CD14-positive monocyte (primary cell): ENCODE measurements at regions not wholly inside any gene's neighbourhood (a gene's known extent, or its start where the extent isn't known, plus 50 kb on each side); places are given as distances from the start of the nearest gene placed in this dataset.

Experiments used
- DNase-seq, 3 donors: peaks; one replicate each; pipeline ENCODE4 v3.0.0-alpha.2; 2011 to 2022
- H2AFZ ChIP-seq: 2 replicates; pipeline ENCODE4 v1.6.0; 2012; ENCODE audit warnings: mild to moderate bottlenecking, low read depth, low read length, inconsistent platforms; ENCODE audit not compliant: insufficient read depth, poor library complexity, severe bottlenecking
- H3K27ac ChIP-seq, 2 donors: 1 replicate in 1 of 2; 2 replicates in 1 of 2; pipeline ENCODE4 v1.5.1; 2012 to 2013; ENCODE audit warnings: low read length in 2 of 2, control low read depth in 1 of 2, inconsistent platforms in 1 of 2, low read depth in 1 of 2, mild to moderate bottlenecking in 1 of 2
- H3K27me3 ChIP-seq, 2 donors: one replicate each; pipeline versions ENCODE4 v1.6.0 to v1.6.1; 2011 to 2013; ENCODE audit warnings: low read length in 2 of 2; ENCODE audit not compliant: control insufficient read depth in 2 of 2, insufficient read depth in 2 of 2
- H3K36me3 ChIP-seq, 2 donors: replicated peaks in 1 of 2; 1 replicate in 1 of 2; 2 replicates in 1 of 2; pipeline versions ENCODE4 v1.5.1 to v1.6.1; 2012 to 2013; ENCODE audit warnings: low read length in 2 of 2, control low read depth in 1 of 2, inconsistent platforms in 1 of 2, mild to moderate bottlenecking in 1 of 2; ENCODE audit not compliant: insufficient read depth in 2 of 2, control insufficient read depth in 1 of 2
- H3K4me1 ChIP-seq, 2 donors: 1 replicate in 1 of 2; 2 replicates in 1 of 2; pipeline versions ENCODE4 v1.5.1 to v1.6.1; 2012 to 2013; ENCODE audit warnings: low read length in 2 of 2, control low read depth in 1 of 2, inconsistent platforms in 1 of 2, mild to moderate bottlenecking in 1 of 2, moderate library complexity in 1 of 2; ENCODE audit not compliant: insufficient read depth in 2 of 2, control insufficient read depth in 1 of 2
- H3K4me2 ChIP-seq: replicated peaks from 2 replicates; pipeline ENCODE3; 2012; ENCODE audit warnings: low read length, moderate library complexity, mild to moderate bottlenecking; ENCODE audit not compliant: poor library complexity, severe bottlenecking; ENCODE audit errors: extremely low read depth
- H3K4me3 ChIP-seq, 3 experiments: fragments of 200-600 bp in 1 of 3; sonication (generic) in 1 of 3; replicated peaks in 1 of 3; 1 replicate in 2 of 3; 2 replicates in 1 of 3; pipeline ENCODE4 v1.5.1; 2011 to 2013; ENCODE audit warnings: low read length in 3 of 3, mild to moderate bottlenecking in 3 of 3, control low read depth in 2 of 3, low read depth in 2 of 3, inconsistent platforms in 1 of 3, moderate library complexity in 1 of 3
- H3K79me2 ChIP-seq: 2 replicates; pipeline ENCODE4 v1.6.0; 2012; ENCODE audit warnings: mild to moderate bottlenecking, control low read depth, inconsistent platforms, low read length, moderate library complexity; ENCODE audit not compliant: insufficient read depth
- H3K9ac ChIP-seq: 2 replicates; pipeline ENCODE4 v1.6.0; 2017; ENCODE audit warnings: low read length, mild to moderate bottlenecking; ENCODE audit not compliant: insufficient read depth, poor library complexity, severe bottlenecking
- H3K9me3 ChIP-seq, 2 donors: replicated peaks in 1 of 2; 1 replicate in 1 of 2; 2 replicates in 1 of 2; pipeline versions ENCODE4 v1.5.1 to v1.6.1; 2012 to 2013; ENCODE audit warnings: low read length in 2 of 2, control low read depth in 1 of 2; ENCODE audit not compliant: control insufficient read depth in 1 of 2, insufficient read depth in 1 of 2
- H4K20me1 ChIP-seq: 2 replicates; pipeline ENCODE4 v1.6.0; 2012; ENCODE audit warnings: mild to moderate bottlenecking, low read length, control low read depth, moderate library complexity; ENCODE audit not compliant: insufficient read depth
- H3K27ac Mint-ChIP-seq, 7 donors: one replicate each; pipeline ENCODE4 v1.8.0; 2020; ENCODE audit warnings: mild to moderate bottlenecking in 7 of 7, mixed read lengths in 7 of 7, moderate library complexity in 6 of 7, inconsistent platforms in 2 of 7
- H3K27me3 Mint-ChIP-seq, 3 donors: one replicate each; pipeline ENCODE4 v1.8.0; 2021 to 2022; ENCODE audit warnings: low read depth in 3 of 3, mild to moderate bottlenecking in 3 of 3, mixed read lengths in 3 of 3, moderate library complexity in 3 of 3, inconsistent platforms in 1 of 3
- H3K36me3 Mint-ChIP-seq, 2 donors: one replicate each; pipeline ENCODE4 v1.8.0; 2020; ENCODE audit warnings: mixed read lengths in 2 of 2, inconsistent platforms in 1 of 2, mild to moderate bottlenecking in 1 of 2
- H3K4me1 Mint-ChIP-seq: one replicate; pipeline ENCODE4 v1.8.0; 2020; ENCODE audit warnings: mild to moderate bottlenecking, mixed read lengths
- H3K4me3 Mint-ChIP-seq, 2 donors: one replicate each; pipeline ENCODE4 v1.8.0; 2020; ENCODE audit warnings: mild to moderate bottlenecking in 2 of 2, mixed read lengths in 2 of 2, moderate library complexity in 1 of 2
- H3K9me3 Mint-ChIP-seq, 7 donors: one replicate each; pipeline ENCODE4 v1.8.0; 2020 to 2022; ENCODE audit warnings: mixed read lengths in 7 of 7, mild to moderate bottlenecking in 6 of 7, moderate library complexity in 6 of 7, inconsistent platforms in 2 of 7
- CTCF ChIP-seq: fragments of 200-600 bp; IDR thresholded peaks from one replicate; pipeline ENCODE4 v1.8.0; 2022; ENCODE audit warnings: antibody characterized with exemption, mild to moderate bottlenecking
- WGBS: methylation state at CpG from one replicate; pipeline ENCODE4 v1.1.5; 2013; ENCODE audit warnings: missing lambda C conversion rate; ENCODE audit not compliant: insufficient coverage; 5-methylcytosine and 5-hydroxymethylcytosine counted together
- intact Hi-C, 2 donors: fragments of 100-400 bp; cut with micrococcal nuclease; formaldehyde crosslinking; loops; one replicate each; pipeline versions ENCODE4 v1.15.0 to v1.15.1; 2023

GRCh38 chr4:125573368-125573767 lies 258.6 kb downstream of the FAT4 start:
- Mint-ChIP-seq H3K4me3 (no peak overlapping the region), H3K27ac (no peak overlapping the region), H3K36me3 (no peaks in the 10 kb centered on the region), H3K27me3 (no peaks in the 10 kb centered on the region), H3K9me3 (peaks cover 2 to 16% (median 5%) of the 10 kb centered on the region in 7 donors), H3K4me1 (no peaks in the 10 kb centered on the region)
- Histone ChIP-seq H3K4me3 (no peak overlapping the region), H3K9ac (no peak overlapping the region), H3K9me3 (peaks cover 0 to 7% of the 10 kb centered on the region in 2 donors), H3K79me2 (no peaks in the 10 kb centered on the region), H2AFZ (no peak overlapping the region), H3K36me3 (no peaks in the 10 kb centered on the region), H3K4me1 (no peaks in the 10 kb centered on the region), H4K20me1 (no peaks in the 10 kb centered on the region), H3K4me2 (no peak overlapping the region), H3K27ac (no peak overlapping the region), H3K27me3 (no peaks in the 10 kb centered on the region)
- WGBS = 83% methylated on average over 3 of the region's 3 CpGs
- TF ChIP-seq CTCF = no peak
- intact Hi-C loops = no loop called here
- no peak for DNase-seq

DNA sequence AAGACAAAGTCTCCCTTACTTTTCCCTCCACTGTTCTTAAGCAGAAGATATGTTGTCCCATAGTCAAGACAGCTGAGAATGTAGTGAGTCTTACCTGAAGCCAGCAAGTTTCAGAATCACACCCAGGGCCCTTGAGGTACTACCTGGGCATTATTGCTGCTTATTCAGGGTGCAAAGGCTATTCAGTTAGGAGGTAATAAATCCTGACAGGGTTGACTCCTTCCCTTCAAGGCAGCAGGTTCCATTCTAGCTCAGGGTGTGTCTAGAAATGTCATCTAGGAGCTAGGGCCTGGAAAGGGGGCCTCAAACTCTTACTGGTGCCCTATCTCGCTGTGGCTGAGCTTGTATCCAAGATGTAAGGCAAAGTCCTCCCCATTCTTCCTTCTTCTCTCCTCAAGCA lies 259.0 kb downstream of the FAT4 start:
- Mint-ChIP-seq H3K4me1 (no peaks in the 10 kb centered on the region), H3K27ac (no peak overlapping the region), H3K4me3 (no peak overlapping the region), H3K36me3 (no peaks in the 10 kb centered on the region), H3K27me3 (no peaks in the 10 kb centered on the region), H3K9me3 (peaks cover 2 to 16% (median 5%) of the 10 kb centered on the region in 7 donors)
- Histone ChIP-seq H3K27me3 (no peaks in the 10 kb centered on the region), H2AFZ (no peak overlapping the region), H3K36me3 (no peaks in the 10 kb centered on the region), H3K4me1 (no peaks in the 10 kb centered on the region), H3K9me3 (peaks cover 0 to 7% of the 10 kb centered on the region in 2 donors), H3K79me2 (no peaks in the 10 kb centered on the region), H3K4me3 (no peak overlapping the region), H3K27ac (no peak overlapping the region), H3K9ac (no peak overlapping the region), H4K20me1 (no peaks in the 10 kb centered on the region), H3K4me2 (no peak overlapping the region)
- TF ChIP-seq CTCF = no peak
- intact Hi-C loops = no loop called here
- no peak for DNase-seq
- WGBS = no CpG with 5 or more reads among the region's 1 CpG
